C4-2B (cell line): ENCODE measurements at regions not wholly inside any gene's neighbourhood (a gene's known extent, or its start where the extent isn't known, plus 50 kb on each side); places are given as distances from the start of the nearest gene placed in this dataset.

Experiments
- H3K27ac ChIP-seq: fragments of 450-650 bp; 2 replicates; pipeline ENCODE4 v1.5.1; 2017
- CTCF ChIP-seq: fragments of 450-650 bp; conservative IDR thresholded peaks from 2 replicates; pipeline ENCODE4 v1.5.1; 2017; ENCODE audit warnings: mild to moderate bottlenecking
- ZFX ChIP-seq: fragments of 450-650 bp; IDR thresholded peaks from 2 replicates; pipeline ENCODE4 v1.6.1; 2017

- TF ChIP-seq CTCF (no peak), ZFX (no peak)
- no peak overlapping the region for H3K27ac ChIP-seq
Observed at GRCh38 chrX:139196890-139197289, 333.6 kb upstream of the F9 start.

- peak overlapping the region; percentile 98 for H3K27ac ChIP-seq
- TF ChIP-seq CTCF (no peak), ZFX (peak; percentile 25; the same call in 1 of the 2 replicates)
Observed at GRCh38 chrX:139194571-139195280, 335.8 kb upstream of the F9 start.

GRCh38 chrX:139192386-139192961 lies 338.1 kb upstream of the F9 start:
- TF ChIP-seq CTCF (no peak), ZFX (no peak)
- H3K27ac ChIP-seq: no peak overlapping the region

GRCh38 chrX:139191746-139192385 lies 338.7 kb upstream of the F9 start:
- TF ChIP-seq CTCF: no peak
- no peak for TF ChIP-seq ZFX

GRCh38 chrX:139191286-139191685 lies 339.3 kb upstream of the F9 start:
- H3K27ac ChIP-seq: no peak overlapping the region
- TF ChIP-seq ZFX (no peak), CTCF (no peak)

More at GRCh38 chrX:139191746-139192385, 338.7 kb upstream of the F9 start:
- no peak overlapping the region for H3K27ac ChIP-seq

- H3K27ac ChIP-seq: no peak overlapping the region
- TF ChIP-seq CTCF (no peak), ZFX (no peak)
Observed at GRCh38 chrX:139187738-139188137, 342.8 kb upstream of the F9 start.

GRCh38 chrX:139186991-139187390 lies 343.5 kb upstream of the F9 start:
- H3K27ac ChIP-seq: no peak overlapping the region
- TF ChIP-seq ZFX (no peak), CTCF (no peak)
